ENCODE measurements at regions not wholly inside any gene's neighbourhood (a gene's known extent, or its start where the extent isn't known, plus 50 kb on each side); places are given as distances from the start of the nearest gene placed in this dataset.
"Not testable (repeated sequence)": the region's sequence is repeated elsewhere in the genome, so short reads cannot be mapped to it uniquely, and the experiment has no call there.

DNA sequence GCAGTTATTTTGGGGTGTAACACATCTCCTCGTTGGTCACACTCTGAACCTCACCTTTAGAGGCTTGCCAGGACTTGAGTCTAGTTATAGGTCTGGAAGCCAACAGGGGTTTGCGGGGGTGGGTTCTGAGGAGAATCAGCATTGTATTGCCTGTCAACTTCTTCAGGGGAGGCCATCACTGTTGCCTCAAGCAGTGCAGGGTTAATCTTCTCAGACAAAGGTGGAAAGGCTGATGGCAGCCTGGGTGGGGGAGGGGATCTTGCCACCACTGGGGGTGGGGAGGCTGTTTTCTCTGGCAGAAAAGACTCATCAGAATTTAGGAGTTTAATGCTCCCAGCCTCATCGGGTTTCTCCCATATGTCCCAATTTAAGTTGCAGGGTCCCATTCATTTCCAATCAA, 387.8 kb downstream of the PRR32 start:
- DNase-seq (ENCODE audit: low spot score), result no peak

DNA sequence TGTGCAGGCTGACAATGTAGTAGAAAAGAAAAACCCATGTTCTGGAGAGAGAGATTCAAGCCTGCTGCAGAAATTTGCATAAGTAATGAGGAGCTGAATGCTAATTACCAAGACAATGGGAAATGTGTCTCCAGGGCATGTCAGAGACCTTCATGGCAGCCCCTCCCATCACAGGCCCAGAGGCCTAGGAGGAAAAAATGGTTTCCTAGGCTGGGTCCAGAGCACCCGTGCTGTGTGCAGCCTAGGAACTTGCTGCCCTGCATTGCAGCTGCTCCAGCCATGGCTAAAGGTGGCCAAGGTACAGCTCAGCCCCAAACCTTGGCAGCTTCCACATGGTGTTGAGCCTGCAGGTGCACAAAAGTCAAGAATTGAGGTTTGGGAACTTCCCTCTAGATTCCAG, 402.3 kb downstream of the PRR32 start:
- not testable (repeated sequence) for DNase-seq (ENCODE audit: low spot score)

DNA sequence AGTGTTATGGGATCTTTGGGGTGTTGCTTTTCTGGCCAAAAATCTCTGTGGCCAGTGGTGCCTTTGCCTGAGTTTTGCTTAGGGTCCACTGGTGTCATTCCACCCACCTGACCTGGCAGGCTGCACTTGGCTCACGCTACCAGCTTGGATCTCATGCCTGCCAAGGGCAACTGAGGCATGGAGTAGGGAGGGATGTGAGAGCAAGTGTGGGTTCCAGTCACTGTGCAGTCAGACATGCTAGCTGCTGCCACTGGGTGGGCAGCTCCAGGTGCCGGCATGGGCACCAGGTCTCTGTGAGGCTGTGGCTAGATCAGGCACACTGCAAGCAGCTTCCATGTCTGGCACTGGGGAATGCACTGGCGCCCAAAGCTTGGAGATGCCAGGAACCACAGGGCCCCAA, 424.1 kb downstream of the PRR32 start:
- DNase-seq (ENCODE audit: low spot score), result no peak

DNA sequence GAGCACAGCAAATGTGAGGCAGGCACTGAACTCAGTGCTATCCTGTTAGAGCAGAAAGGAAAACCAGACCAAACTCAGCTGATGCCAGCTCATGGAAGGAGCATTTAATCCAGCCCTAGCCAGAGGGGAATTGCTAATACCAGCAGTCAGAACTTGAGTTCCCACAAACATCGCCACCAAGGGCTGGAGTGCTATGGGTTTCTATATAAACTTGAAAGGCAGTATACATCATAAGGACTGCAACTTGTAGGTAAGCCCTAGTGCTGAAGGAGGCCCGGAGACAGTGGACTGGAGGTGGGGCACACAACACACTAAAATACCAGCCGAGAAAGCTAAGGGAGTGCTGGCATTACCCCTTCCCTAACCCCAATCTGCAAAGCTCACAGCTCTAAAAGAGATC, 440.2 kb downstream of the PRR32 start:
- no peak for DNase-seq (ENCODE audit: low spot score)

DNA sequence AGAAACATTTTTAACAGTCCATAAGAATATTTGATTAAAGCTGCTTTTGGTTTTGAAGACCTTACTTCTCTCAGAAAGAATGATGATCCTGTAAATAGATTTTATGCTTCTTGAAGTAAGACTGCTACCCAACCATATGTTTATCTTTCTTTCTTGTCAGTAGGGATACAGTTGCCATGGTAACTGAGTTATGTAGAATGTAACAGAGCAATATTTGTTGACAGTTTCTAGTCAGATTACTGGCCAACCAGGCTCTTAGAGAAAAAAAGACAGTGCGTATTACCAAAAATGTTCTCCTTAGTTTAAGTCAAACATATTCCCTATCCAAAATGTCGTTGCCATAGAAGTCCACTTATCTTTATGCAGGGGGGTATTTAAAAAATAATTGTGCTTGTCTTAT, 456.8 kb downstream of the PRR32 start:
- no peak for DNase-seq (ENCODE audit: low spot score)

DNA sequence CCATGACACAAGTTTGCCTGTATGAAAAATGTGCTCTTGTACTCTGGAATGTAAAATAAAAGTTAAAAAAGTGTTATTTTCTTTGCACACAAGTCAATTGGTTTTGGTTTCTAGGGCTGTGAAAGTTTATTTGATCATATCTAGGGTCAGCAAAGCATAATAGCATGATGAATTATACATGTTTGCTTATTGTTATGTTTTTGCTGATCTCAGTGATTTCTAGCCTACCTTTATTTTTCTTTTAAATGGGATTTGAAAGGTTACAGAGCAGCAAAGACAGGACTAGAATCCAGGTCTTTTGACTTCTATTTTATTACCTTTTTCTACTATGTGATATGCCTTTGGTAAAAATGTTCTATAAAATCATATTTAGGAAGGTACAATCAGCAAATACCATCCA, 481.0 kb downstream of the PRR32 start:
- DNase-seq (ENCODE audit: low spot score), result no peak

DNA sequence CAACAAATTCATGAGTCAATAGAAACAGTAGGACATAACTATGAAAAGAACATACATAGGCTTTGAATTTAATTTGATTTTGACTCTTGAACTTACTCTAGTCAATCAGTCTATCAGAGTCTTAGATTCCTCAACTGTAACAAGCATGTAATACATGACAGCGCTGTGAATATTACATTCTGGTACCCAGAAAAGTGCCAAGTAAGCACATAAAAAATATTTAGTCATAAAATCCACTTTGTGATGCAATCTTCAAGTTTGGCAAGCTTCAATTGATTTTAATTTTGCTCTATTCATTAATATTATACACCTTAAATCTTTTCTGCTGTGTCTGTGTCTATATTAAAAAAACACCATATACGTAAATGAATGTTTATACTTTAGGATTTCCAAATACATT, 483.3 kb downstream of the PRR32 start:
- DNase-seq (ENCODE audit: low spot score), result no peak

DNA sequence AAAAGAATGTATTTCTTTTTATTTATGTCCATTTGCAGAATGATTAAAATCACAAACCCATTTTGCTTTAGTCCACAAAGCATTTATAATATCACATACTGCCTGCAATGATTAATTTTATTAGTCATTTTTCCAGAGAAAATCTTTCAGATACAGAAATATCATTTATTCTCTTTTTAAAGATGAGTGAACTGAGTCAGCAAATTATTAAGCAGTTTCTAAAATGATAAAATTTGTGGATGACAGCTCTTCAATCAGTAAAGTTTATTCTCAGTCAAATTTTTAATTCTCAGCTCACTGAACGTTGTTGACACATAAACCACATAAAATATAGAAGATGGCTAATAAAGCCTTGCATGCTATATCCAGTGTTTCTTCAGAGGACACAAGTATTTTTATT, 485.5 kb downstream of the PRR32 start:
- DNase-seq (ENCODE audit: low spot score), result no peak

DNA sequence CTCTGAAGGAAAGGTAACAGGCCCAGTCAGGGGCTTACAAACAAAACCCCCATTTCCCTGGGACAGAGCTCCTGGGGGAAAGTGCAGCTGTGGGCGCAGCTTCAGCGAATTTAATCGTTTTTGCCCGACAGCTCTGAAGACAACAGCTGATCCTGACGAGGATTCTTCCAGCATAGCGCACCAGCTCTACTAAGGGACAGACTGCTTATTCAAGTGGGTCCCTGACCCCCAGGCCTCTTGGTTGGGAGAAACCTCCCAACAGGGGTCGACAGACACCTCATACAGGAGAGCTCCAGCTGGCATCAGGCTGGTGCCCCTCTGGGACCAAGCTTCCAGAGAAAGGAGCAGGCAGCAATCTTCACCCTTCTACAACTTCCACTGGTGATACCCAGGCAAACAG, 486.7 kb downstream of the PRR32 start:
- DNase-seq (ENCODE audit: low spot score), result no peak

DNA sequence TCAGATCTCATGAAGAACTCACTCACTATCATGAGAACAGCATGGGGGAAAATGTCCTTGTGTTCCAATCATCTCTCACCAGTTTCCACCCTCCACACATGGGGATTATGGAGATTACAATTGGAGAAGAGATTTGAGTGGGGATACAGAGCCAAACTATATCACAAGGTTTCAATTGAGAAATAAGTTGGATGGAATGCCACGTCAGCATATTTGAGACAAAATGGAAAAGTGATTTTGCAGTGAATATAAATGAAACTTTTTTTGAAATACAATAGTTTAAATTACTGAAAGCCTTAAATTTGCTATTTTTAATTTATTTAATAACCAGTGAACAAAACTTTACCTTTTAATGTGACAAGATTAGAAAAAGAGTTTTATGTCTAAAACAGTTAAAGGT, 494.1 kb downstream of the PRR32 start:
- no peak for DNase-seq (ENCODE audit: low spot score)

DNA sequence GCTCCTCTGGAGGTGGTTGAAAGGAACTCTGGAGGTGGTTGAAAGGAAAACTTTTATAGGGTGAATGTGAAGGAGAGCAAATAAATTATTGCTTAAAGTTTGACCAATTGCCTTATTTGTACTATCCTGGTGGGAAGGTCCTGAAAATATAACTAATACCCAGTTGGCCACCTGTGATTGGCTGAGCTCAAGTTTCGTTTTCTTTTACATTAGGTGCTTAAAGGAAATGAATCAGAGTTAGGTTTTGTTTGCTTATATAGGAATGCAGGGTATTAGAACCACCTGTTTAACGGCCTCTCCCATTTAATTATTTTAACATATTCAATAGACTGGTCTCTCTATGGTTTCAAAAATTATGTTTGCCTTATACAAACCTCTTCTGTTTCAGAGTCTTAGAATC, 497.6 kb downstream of the PRR32 start:
- no peak for DNase-seq (ENCODE audit: low spot score)

DNA sequence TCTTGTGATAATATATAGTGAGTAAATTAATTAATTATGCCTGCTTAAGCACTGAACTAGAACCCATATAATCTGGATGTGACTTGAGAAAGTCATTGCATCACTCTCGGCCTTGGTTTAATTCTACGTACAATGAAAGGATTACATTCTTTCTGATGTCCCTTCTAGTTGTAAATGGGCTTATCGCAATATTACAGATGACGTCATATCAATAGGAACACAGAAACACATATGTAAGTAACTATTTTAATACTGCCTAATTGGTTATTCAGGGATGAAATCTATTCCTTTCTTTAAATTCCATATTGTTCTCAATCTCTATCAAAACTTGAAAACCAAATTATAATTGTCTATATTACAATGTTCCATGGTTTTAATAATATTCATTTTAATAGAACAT, 504.6 kb downstream of the PRR32 start:
- DNase-seq (ENCODE audit: low spot score), result no peak

All from activated CD4-positive, alpha-beta T cell treated with anti-CD3 and anti-CD28 coated beads, Interleukin-2, Interleukin-4, amounts not matched to agents 100 ng/mL and 50 ng/mL, durations not matched to agents 16 hours and 8 hours (primary cell).